ENCODE measurements at regions not wholly inside any gene's neighbourhood (a gene's known extent, or its start where the extent isn't known, plus 50 kb on each side); places are given as distances from the start of the nearest gene placed in this dataset.

DNA sequence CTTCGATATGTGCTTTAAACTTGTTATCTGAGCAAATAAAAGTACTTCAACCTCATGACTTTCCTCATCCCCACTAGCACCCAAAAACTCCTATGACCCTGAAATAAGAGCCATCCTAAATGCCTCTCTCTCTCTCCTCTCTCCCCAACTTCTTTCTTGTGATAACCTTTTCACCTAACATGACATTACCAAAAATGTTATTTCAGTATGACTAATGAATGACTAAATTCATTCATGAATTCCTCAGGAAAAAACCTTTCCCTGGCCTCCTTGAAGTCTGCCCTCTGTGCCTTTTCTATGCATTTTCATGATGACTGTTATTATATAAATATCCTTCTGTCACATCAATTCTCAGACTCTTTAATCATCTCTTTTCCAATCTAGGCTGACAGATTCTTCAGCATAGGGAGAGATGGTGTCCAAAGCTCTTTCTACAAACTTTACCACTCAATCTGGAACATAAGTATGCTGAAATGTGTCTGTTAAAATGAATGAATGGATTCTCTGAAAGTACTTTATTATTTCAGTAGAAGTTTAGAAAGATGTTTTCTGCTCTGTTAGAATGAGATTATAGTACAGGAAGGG is 114.3 kb upstream of the GGTLC1 start:
- DNase-seq (ENCODE audit: low read depth): no peak

DNA sequence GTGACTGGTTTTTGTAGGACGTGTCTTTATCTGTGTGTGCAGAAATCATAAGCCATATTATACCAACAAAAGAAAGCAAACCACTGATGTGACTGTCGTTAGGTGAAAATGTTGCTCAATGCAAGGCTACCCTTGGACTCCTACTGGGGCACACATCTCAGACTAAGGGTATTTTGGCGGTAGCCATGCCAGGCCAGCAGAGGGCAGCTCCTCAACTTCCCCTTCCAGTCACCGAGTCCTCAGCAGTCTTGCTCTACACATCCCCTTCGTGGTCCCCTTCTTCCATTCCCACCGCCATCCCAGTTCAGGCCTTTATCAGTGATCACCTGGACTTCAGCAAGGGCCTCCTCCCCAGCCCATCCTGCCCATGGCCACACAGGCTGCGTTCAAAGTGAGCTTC is 113.7 kb upstream of the GGTLC1 start:
- no peak for DNase-seq (ENCODE audit: low read depth)

GRCh38 chr20:24100370-24101011 is 111.9 kb upstream of the GGTLC1 start:
- peak; percentile 16 for DNase-seq (ENCODE audit: low read depth)

GRCh38 chr20:24098886-24099285 is 110.3 kb upstream of the GGTLC1 start:
- peak; percentile 2 for DNase-seq (ENCODE audit: low read depth)

- DNase-seq (ENCODE audit: low read depth): no peak
Observed at GRCh38 chr20:24097506-24098245, 109.1 kb upstream of the GGTLC1 start.

- DNase-seq (ENCODE audit: low read depth): no peak
Observed at GRCh38 chr20:24096864-24097450, 108.4 kb upstream of the GGTLC1 start.

DNA sequence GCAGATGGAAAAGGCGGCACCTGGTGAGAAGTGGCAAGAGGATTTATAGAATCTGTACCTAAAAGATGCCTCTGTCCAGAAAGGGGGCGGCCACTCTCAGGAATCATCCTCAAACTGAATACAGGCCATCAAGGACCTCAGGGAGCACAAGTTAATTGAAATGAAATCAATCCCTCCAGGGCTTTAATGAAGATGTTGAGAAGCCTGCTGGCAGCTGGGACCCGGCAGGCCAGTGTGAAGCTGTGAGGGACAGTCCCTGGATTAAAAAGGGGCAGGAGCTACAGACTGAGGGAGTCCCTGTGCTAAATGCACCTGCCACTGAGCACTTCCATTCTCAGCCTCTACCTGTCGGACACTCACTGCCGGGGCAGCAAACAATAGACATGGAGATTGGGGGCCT is 107.7 kb upstream of the GGTLC1 start:
- no peak for DNase-seq (ENCODE audit: low read depth)

DNA sequence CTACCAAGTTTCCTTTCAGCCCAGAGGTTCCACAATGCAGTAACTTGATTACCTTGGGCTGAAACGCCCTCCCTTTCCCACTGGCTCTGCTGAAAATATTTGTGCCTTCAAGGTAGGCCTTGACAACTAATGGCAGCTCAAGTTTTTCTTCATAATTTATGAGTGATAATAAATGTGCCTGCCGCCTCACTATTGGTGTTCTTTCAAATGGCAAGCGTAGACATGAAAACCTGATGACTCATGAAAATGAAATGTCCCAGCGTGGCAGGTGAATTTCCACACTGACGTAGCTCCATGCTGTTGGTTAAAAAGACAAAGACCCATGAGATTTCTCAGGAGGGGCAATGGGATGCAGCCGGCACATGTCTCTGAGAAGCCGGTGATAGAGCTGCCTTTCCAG is 107.2 kb upstream of the GGTLC1 start:
- DNase-seq (ENCODE audit: low read depth): no peak

DNA sequence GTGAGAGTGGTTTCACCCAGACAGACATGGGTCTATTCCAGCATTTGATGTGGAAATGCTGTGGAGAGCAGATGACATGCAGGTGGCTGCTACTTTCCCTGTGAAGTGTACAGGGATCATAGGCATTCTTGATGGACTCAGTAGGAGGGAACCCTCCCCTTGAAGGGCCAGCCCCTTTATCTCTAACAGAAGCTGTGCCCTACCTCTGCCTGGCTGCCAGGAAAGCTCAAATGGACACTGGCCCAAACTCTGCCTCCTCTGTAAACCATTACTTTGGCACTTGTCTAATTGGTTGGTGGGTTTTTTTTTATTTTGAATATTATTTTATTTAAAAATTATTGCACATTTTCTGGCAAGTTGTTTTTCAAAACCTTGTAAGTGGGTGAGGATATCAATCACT is 106.7 kb upstream of the GGTLC1 start:
- DNase-seq (ENCODE audit: low read depth): no peak

DNA sequence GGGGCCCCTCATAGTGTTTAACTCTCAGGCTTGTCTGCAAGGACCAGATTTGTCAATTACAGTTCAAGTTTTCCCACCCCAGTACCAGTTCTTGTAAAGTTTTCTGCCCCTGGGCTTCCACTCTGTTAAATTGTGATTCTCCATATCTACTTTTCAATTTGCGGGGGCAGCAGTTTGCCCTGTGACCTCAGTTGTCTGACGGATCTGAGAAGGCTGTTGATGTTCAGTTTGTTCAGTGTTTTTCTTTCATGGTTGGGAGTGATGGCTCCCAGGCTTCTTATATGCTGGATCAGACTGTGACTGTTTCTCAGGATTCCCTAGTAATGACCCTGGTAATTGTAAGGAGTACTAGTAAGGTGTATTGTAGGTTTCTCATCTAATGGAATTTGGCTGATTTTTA is 101.0 kb upstream of the GGTLC1 start:
- no peak for DNase-seq (ENCODE audit: low read depth)

DNA sequence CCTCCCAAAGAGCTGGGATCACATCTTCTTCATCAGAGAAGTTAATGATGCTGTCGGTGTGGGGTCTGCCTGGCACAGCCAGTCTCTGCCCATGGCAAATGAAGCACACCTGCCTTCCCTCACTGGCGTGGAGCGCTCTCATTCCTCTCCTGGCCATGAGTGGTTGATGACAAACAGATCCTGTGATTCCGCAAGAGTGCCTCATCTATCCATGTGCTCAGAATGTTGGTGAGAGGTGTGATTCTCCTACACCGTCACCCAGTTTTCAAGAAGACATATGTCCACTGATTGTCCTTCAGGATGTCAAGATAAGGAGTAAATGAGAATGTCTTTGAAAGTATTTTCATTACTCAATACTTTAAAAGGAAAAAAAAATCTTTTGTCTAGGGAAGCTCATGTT is 97.5 kb upstream of the GGTLC1 start:
- no peak for DNase-seq (ENCODE audit: low read depth)

DNA sequence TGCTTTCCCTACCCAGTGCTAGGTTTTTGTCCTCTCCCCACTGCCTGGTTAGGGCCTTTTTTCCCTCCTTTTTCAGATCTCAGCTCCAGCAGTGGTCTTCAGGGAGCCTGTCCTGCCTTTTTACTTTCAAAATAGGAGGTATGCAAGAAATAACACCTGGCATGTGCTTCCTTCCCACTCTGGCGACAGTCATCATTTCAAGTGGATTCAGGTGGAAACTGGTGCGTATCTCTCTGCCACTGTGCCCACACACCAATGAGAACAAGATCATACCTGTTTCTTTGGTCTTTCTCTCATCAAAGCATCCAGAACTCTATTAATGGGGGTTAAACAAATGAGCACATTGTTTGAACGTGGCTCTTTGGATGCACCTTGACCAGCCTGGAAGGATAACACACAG is 95.7 kb upstream of the GGTLC1 start:
- no peak for DNase-seq (ENCODE audit: low read depth)

GRCh38 chr20:24081077-24081476 is 92.5 kb upstream of the GGTLC1 start:
- DNase-seq (ENCODE audit: low read depth): no peak

GRCh38 chr20:24079661-24080412 is 91.3 kb upstream of the GGTLC1 start:
- DNase-seq (ENCODE audit: low read depth): no peak

DNA sequence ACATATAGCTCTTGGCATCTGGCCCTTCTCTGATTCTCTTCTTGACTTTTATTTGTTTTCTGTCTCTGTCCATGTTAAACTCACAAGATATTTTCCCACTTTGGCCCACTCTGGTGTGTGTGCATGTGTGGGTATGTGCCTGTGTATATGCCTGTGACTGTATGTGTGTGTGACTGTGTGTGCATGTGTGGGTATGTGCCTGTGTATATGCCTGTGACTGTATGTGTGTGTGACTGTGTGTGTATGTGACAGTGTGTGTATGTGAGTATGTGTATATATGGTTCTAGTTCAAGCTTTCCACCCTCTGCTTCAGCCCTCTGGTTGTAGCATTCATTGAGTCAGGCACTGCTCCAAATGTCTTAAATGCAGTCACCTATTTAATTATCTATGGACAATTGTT is 88.6 kb upstream of the GGTLC1 start:
- no peak for DNase-seq (ENCODE audit: low read depth)

DNA sequence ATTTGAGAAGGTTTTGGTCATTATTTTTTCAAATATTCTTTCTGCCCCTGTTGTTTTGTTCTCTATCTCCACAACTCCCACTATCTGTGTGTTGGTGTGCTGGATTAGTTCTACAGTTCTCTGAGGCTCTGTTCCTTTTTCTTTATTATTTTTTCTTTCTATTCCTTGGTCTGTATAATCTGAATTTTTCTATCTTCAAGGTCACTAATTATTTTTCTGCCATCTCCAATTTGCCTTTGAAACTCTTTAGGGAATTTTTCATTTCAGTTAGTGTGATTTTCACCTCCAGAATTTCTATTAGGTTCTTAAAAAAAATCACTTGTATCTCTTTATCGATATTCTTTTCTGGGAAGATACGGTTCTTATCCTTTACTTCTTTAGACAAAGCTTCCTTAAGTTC is 82.1 kb upstream of the GGTLC1 start:
- DNase-seq (ENCODE audit: low read depth): no peak

DNA sequence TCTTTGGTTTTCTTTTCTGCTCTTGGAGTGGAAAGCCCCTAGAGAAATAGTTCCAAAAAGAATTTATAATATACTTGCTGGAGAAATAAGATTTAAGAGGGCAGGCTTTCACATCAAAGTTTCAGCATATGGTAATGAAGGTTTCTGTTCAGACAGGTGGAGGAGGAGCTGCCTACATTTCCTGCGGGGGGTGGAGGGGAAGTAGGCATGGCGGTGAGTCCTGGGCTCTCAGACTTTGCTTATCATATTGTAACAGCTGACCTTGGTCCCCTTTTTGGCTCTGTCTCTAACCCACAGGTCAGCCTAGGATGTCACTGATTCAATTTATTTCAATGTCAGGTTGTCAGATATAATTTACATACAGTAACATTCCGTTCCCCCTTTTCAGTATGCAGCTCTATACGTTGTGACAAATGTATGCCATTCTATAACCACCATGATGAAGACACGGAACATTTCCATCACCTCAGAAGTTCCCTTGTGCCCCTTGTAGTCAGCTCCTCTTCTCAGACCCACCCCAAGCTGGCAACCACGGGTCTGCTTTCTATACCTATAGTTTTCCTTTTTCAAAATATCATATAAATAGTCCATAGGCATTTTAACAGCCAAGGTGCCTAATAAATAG is 77.6 kb upstream of the GGTLC1 start:
- no peak for DNase-seq (ENCODE audit: low read depth)

GRCh38 chr20:24064915-24065314 is 76.3 kb upstream of the GGTLC1 start:
- no peak for DNase-seq (ENCODE audit: low read depth)

GRCh38 chr20:24064092-24064491 is 75.5 kb upstream of the GGTLC1 start:
- DNase-seq (ENCODE audit: low read depth): no peak

DNA sequence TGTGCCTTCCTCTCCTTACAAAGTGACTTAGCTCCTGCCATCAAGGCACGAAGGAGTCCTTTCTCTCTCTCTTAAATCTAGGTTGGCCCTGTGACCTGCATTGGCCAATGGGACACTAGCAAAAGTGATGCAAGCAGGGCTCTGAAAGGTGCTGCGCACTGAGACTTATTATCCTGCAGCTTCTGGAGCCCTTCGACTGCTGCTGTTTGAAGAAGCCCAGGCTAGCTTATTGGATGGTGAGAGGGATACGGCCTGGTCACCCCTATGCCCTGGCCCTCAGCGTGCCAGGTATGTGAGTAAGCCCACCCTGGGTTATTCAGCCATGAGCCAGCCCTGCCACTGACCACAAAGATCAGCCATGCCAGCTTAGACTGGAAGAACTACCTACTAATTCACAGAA is 74.5 kb upstream of the GGTLC1 start:
- no peak for DNase-seq (ENCODE audit: low read depth)

DNA sequence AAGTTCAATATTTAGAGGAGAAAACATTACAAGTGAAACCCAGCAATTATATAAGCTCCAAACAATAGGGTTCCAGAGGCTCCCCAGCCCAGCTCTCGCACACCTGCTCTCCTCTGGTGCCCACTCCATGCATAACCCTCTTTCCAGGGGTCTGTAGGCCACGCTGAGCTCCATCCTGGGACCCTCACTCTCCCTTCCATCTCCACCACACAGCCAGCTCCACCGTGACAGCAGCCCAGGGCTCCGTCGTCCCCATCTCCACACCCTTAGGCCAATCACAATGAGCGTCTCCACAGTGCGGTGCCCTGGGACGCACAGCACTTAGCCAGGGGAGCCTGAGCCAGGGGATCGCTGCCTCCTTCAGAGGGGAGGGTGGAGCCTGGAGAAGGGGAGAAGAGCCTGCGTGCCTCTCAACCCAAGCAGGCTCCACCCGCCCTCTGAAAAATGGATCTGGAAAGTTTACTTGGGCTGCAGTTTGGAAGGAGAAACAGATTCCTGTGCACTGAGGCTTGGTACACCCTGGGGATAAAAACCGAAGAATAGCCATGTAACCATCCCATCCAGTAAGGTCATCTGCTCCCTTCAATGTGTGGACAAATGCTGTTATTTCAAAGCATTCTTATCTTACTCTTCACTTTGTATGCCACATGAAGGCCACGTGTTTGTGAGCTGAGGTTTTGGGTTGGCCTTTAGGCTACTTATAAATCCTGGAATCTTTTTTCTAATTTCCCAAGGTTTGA is 72.4 kb upstream of the GGTLC1 start:
- DNase-seq (ENCODE audit: low read depth): no peak
